Keratinocyte (primary cell): ENCODE measurements at regions not wholly inside any gene's neighbourhood (a gene's known extent, or its start where the extent isn't known, plus 50 kb on each side); places are given as distances from the start of the nearest gene placed in this dataset.

Experiments
- EZH2 ChIP-seq: IDR thresholded peaks from one replicate; pipeline ENCODE4 v1.6.1; 2012; ENCODE audit warnings: inconsistent platforms, mild to moderate bottlenecking, low read length, moderate library complexity
- TF ChIP-seq, protein P1 (sequence below), 3 experiments: IDR thresholded peaks in 1 of 3; conservative IDR thresholded peaks in 1 of 3; optimal IDR thresholded peaks in 1 of 3; 2 replicates in 2 of 3; 3 replicates in 1 of 3; pipeline versions ENCODE3 to v1.5.1; 2011; ENCODE audit warnings: low read length in 3 of 3, mild to moderate bottlenecking in 3 of 3, moderate library complexity in 2 of 3, control low read depth in 1 of 3, inconsistent platforms in 1 of 3; ENCODE audit not compliant: insufficient read depth in 2 of 3; ENCODE audit errors: extremely low read depth in 1 of 3

DNA sequence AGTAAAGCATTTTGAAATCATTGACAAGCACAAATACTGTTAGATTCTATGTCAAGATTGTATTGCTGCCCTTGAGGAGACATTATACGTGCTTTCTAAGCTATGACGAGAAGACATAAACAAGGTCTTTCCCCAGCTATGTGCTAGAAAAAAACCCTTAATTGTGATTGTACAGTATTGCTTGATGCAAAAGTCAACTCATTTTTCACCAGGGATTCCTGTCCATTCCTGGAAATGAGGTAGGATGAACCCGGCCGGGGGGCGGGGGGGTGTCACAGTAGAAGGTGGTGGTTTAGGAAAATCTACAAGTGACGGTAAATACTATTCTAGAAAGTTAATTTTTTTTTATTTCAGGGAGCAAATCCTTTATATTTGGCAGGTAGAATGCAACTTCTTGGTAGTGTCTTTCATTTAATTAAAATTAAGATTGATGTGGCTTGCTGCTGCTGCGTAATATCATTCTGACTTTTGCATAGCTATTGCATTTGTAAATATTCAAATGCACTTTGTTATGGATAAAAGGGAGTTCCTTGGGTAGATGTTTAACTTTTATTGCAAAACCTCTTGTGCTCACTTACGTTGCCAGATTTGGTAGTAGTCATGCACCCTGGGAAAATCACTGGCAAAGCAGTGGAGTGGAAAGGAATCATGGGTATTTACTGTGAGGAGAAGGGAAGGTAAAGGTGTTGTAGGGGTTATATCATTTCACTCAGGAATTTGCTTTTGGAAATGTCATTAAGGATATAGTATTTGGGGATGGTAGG lies 164.4 kb upstream of the PRPS1L1 start:
- TF ChIP-seq, protein P1, sequence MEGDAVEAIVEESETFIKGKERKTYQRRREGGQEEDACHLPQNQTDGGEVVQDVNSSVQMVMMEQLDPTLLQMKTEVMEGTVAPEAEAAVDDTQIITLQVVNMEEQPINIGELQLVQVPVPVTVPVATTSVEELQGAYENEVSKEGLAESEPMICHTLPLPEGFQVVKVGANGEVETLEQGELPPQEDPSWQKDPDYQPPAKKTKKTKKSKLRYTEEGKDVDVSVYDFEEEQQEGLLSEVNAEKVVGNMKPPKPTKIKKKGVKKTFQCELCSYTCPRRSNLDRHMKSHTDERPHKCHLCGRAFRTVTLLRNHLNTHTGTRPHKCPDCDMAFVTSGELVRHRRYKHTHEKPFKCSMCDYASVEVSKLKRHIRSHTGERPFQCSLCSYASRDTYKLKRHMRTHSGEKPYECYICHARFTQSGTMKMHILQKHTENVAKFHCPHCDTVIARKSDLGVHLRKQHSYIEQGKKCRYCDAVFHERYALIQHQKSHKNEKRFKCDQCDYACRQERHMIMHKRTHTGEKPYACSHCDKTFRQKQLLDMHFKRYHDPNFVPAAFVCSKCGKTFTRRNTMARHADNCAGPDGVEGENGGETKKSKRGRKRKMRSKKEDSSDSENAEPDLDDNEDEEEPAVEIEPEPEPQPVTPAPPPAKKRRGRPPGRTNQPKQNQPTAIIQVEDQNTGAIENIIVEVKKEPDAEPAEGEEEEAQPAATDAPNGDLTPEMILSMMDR (optimal IDR thresholded peaks at IDR 0.05 in 1 of 3, IDR thresholded peaks at IDR 0.05 in 1 of 3, conservative IDR thresholded peaks at IDR 0.05 in 1 of 3; ENCODE audit: extremely low read depth in 1 of 3, insufficient read depth in 2 of 3, low read length in 3 of 3), result no peak
- no peak for TF ChIP-seq EZH2
